Liver (tissue), 8 donors: ENCODE measurements at regions not wholly inside any gene's neighbourhood (a gene's known extent, or its start where the extent isn't known, plus 50 kb on each side); places are given as distances from the start of the nearest gene placed in this dataset.

Experiments
- DNase-seq: peaks from one replicate; pipeline ENCODE4 v3.0.0-alpha.2; 2017; ENCODE audit warnings: low spot score
- H3K27ac ChIP-seq, 2 donors: one replicate each; pipeline ENCODE4 v1.7.0; 2013; ENCODE audit warnings: inconsistent platforms in 2 of 2, low read length in 2 of 2, control low read depth in 1 of 2, low read depth in 1 of 2, mild to moderate bottlenecking in 1 of 2
- H3K27me3 ChIP-seq, 4 donors: one replicate each; pipeline versions ENCODE4 v1.6.1 to v1.7.0; 2013; ENCODE audit warnings: low read length in 3 of 4, inconsistent platforms in 1 of 4, mild to moderate bottlenecking in 1 of 4, moderate library complexity in 1 of 4; ENCODE audit not compliant: control insufficient read depth in 4 of 4, insufficient read depth in 4 of 4
- H3K36me3 ChIP-seq, 4 donors: one replicate each; pipeline versions ENCODE4 v1.6.1 to v1.7.0; 2013; ENCODE audit warnings: low read length in 3 of 4, mild to moderate bottlenecking in 3 of 4, low read depth in 1 of 4, moderate library complexity in 1 of 4; ENCODE audit not compliant: control insufficient read depth in 4 of 4, insufficient read depth in 3 of 4
- H3K4me1 ChIP-seq, 4 donors: one replicate each; pipeline versions ENCODE4 v1.6.1 to v1.7.0; 2013; ENCODE audit warnings: low read length in 3 of 4, mild to moderate bottlenecking in 3 of 4, moderate library complexity in 1 of 4; ENCODE audit not compliant: control insufficient read depth in 4 of 4, insufficient read depth in 4 of 4
- H3K4me3 ChIP-seq, 3 donors: one replicate each; pipeline versions ENCODE4 v1.6.1 to v1.7.0; 2013; ENCODE audit warnings: low read length in 3 of 3, control low read depth in 1 of 3, low read depth in 1 of 3, mild to moderate bottlenecking in 1 of 3
- H3K9ac ChIP-seq, 2 donors: one replicate each; pipeline ENCODE4 v1.7.0; 2013; ENCODE audit warnings: low read length in 2 of 2, mild to moderate bottlenecking in 2 of 2, moderate library complexity in 2 of 2, control low read depth in 1 of 2, low read depth in 1 of 2
- H3K9me3 ChIP-seq, 4 donors: one replicate each; pipeline versions ENCODE4 v1.6.1 to v1.7.0; 2013; ENCODE audit warnings: low read length in 3 of 4; ENCODE audit not compliant: control insufficient read depth in 4 of 4
- EGR1 ChIP-seq, 2 donors: IDR thresholded peaks; 2 replicates each; pipeline ENCODE4 v1.6.1; 2016 to 2018; ENCODE audit warnings: antibody characterized with exemption in 2 of 2, low read depth in 2 of 2
- FOXA1 ChIP-seq: IDR thresholded peaks from 2 replicates; pipeline ENCODE4 v1.6.1; 2016; ENCODE audit warnings: antibody characterized with exemption
- FOXA2 ChIP-seq: IDR thresholded peaks from 2 replicates; pipeline ENCODE4 v1.6.1; 2016; ENCODE audit warnings: antibody characterized with exemption
- GABPA ChIP-seq, 2 donors: IDR thresholded peaks in 1 of 2; conservative IDR thresholded peaks in 1 of 2; 2 replicates each; pipeline ENCODE4 v1.6.1; 2016; ENCODE audit warnings: antibody characterized with exemption in 2 of 2, mild to moderate bottlenecking in 1 of 2, moderate library complexity in 1 of 2
- HNF4A ChIP-seq, 2 donors: conservative IDR thresholded peaks; 2 replicates each; pipeline ENCODE4 v1.6.1; 2016; ENCODE audit warnings: antibody characterized with exemption in 2 of 2, mild to moderate bottlenecking in 2 of 2
- HNF4G ChIP-seq: IDR thresholded peaks from 2 replicates; pipeline ENCODE4 v1.6.1; 2016; ENCODE audit warnings: antibody characterized with exemption
- JUND ChIP-seq, 2 donors: IDR thresholded peaks; 2 replicates each; pipeline ENCODE4 v1.6.1; 2016; ENCODE audit warnings: antibody characterized with exemption in 2 of 2
- NR2F2 ChIP-seq: IDR thresholded peaks from 2 replicates; pipeline ENCODE4 v1.6.1; 2016; ENCODE audit warnings: antibody characterized with exemption
- RAD21 ChIP-seq, 2 donors: IDR thresholded peaks; 2 replicates each; pipeline ENCODE4 v1.6.1; 2016; ENCODE audit warnings: antibody characterized with exemption in 2 of 2, mild to moderate bottlenecking in 2 of 2
- RXRA ChIP-seq, 2 donors: IDR thresholded peaks; 2 replicates each; pipeline ENCODE4 v1.6.1; 2017 to 2018; ENCODE audit warnings: antibody characterized with exemption in 2 of 2, mild to moderate bottlenecking in 1 of 2
- SP1 ChIP-seq: IDR thresholded peaks from 2 replicates; pipeline ENCODE4 v1.6.1; 2018; ENCODE audit warnings: antibody characterized with exemption, mild to moderate bottlenecking
- TAF1 ChIP-seq: conservative IDR thresholded peaks from 2 replicates; pipeline ENCODE4 v1.6.1; 2016; ENCODE audit warnings: antibody characterized with exemption, mild to moderate bottlenecking
- YY1 ChIP-seq: IDR thresholded peaks from 2 replicates; pipeline ENCODE4 v1.6.1; 2016; ENCODE audit warnings: antibody characterized with exemption, mild to moderate bottlenecking
- WGBS: extraction: QIAGEN DNeasy Blood & Tissue Kit; methylation state at CpG from one replicate; pipeline ENCODE4 v1.1.7; 2013; 5-methylcytosine and 5-hydroxymethylcytosine counted together
- TF ChIP-seq, protein P1 (sequence below): IDR thresholded peaks from 2 replicates; pipeline ENCODE4 v1.6.1; 2016; ENCODE audit warnings: antibody characterized with exemption
- TF ChIP-seq, protein P2 (sequence below): IDR thresholded peaks from 2 replicates; pipeline ENCODE4 v1.6.1; 2016; ENCODE audit warnings: antibody characterized with exemption
- TF ChIP-seq, protein P3 (sequence below): IDR thresholded peaks from 2 replicates; pipeline ENCODE4 v1.6.1; 2016; ENCODE audit warnings: antibody characterized with exemption
- TF ChIP-seq, protein P4 (sequence below): IDR thresholded peaks from 2 replicates; pipeline ENCODE4 v1.6.1; 2016; ENCODE audit warnings: antibody characterized with exemption, mild to moderate bottlenecking
- TF ChIP-seq, protein P5 (sequence below): fragments of 150-350 bp; IDR thresholded peaks from 2 replicates; pipeline ENCODE4 v1.5.1; 2017; ENCODE audit warnings: improper control_type of control experiment, low read depth, low read length; ENCODE audit not compliant: missing input control
- donor health status: healthy.
- donor health status: healthy.
- donor health status: healthy.
- donor health status: healthy.
- donor health status: healthy.

DNA sequence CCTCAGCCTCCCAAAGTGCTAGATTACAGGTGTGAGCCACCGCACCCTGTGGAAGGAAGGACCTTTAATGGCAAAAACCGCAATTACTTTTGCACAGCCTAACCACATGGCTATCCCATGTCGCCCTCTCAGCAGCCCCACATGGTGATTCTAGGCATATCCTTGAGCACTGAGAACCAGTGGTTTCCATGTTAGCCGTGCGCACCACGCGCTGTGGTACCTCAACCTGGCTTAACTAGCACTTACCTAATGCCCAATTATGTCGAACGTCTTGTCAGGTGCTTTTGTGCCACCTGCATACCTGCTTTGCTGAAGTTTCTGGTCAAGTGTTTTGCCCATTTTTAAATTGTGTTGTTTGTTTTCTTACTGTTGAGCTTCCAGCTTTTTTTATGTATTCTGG lies 697.9 kb downstream of the BRD1 start:
- no peaks in the 10 kb centered on the region for H3K4me1 ChIP-seq
- H3K9ac ChIP-seq = no peak overlapping the region
- TF ChIP-seq, protein P1, sequence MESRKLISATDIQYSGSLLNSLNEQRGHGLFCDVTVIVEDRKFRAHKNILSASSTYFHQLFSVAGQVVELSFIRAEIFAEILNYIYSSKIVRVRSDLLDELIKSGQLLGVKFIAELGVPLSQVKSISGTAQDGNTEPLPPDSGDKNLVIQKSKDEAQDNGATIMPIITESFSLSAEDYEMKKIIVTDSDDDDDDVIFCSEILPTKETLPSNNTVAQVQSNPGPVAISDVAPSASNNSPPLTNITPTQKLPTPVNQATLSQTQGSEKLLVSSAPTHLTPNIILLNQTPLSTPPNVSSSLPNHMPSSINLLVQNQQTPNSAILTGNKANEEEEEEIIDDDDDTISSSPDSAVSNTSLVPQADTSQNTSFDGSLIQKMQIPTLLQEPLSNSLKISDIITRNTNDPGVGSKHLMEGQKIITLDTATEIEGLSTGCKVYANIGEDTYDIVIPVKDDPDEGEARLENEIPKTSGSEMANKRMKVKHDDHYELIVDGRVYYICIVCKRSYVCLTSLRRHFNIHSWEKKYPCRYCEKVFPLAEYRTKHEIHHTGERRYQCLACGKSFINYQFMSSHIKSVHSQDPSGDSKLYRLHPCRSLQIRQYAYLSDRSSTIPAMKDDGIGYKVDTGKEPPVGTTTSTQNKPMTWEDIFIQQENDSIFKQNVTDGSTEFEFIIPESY = no peak
- no peak for TF ChIP-seq RAD21 (IDR thresholded peaks at IDR 0.05)
- H3K27ac ChIP-seq = no peak overlapping the region
- H3K4me3 ChIP-seq = no peak overlapping the region
- H3K27me3 ChIP-seq = peaks cover 0 to 3% (median 0%) of the 10 kb centered on the region in 4 donors
- no peaks in the 10 kb centered on the region for H3K36me3 ChIP-seq
- no peak for DNase-seq
- no peaks in the 10 kb centered on the region for H3K9me3 ChIP-seq
- WGBS = 95% methylated on average over 9 of the region's 9 CpGs

DNA sequence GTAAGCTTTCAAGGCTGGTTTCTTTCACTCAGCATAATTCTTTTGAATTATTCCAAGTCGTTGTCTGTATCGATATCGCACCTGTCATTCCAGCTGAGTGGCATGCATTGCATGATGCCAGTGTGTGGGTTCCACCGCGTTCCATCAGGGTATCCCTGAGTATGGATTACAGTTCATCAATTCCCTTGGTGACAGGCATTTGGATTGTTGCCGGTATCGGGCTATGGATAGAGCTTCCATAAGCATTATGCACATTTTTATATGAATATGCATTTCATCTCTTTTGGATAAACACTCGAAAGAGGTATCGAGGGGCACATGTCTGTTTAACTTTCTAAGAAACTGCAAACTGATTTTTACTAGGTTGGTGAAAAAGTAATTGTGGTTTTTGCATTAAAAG lies 698.8 kb downstream of the BRD1 start:
- no peaks in the 10 kb centered on the region for H3K9me3 ChIP-seq
- peaks cover 0 to 3% (median 0%) of the 10 kb centered on the region in 4 donors for H3K27me3 ChIP-seq
- no peaks in the 10 kb centered on the region for H3K36me3 ChIP-seq
- DNase-seq = no peak
- TF ChIP-seq, protein P1 = no peak
- TF ChIP-seq, protein P2, sequence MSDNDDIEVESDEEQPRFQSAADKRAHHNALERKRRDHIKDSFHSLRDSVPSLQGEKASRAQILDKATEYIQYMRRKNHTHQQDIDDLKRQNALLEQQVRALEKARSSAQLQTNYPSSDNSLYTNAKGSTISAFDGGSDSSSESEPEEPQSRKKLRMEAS = no peak
- no peak for TF ChIP-seq HNF4G
- TF ChIP-seq JUND (IDR thresholded peaks at IDR 0.05) = no peak
- TF ChIP-seq SP1 = no peak
- TF ChIP-seq, protein P3, sequence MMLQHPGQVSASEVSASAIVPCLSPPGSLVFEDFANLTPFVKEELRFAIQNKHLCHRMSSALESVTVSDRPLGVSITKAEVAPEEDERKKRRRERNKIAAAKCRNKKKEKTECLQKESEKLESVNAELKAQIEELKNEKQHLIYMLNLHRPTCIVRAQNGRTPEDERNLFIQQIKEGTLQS = no peak
- TF ChIP-seq, protein P4, sequence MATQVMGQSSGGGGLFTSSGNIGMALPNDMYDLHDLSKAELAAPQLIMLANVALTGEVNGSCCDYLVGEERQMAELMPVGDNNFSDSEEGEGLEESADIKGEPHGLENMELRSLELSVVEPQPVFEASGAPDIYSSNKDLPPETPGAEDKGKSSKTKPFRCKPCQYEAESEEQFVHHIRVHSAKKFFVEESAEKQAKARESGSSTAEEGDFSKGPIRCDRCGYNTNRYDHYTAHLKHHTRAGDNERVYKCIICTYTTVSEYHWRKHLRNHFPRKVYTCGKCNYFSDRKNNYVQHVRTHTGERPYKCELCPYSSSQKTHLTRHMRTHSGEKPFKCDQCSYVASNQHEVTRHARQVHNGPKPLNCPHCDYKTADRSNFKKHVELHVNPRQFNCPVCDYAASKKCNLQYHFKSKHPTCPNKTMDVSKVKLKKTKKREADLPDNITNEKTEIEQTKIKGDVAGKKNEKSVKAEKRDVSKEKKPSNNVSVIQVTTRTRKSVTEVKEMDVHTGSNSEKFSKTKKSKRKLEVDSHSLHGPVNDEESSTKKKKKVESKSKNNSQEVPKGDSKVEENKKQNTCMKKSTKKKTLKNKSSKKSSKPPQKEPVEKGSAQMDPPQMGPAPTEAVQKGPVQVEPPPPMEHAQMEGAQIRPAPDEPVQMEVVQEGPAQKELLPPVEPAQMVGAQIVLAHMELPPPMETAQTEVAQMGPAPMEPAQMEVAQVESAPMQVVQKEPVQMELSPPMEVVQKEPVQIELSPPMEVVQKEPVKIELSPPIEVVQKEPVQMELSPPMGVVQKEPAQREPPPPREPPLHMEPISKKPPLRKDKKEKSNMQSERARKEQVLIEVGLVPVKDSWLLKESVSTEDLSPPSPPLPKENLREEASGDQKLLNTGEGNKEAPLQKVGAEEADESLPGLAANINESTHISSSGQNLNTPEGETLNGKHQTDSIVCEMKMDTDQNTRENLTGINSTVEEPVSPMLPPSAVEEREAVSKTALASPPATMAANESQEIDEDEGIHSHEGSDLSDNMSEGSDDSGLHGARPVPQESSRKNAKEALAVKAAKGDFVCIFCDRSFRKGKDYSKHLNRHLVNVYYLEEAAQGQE = no peak
- TF ChIP-seq EGR1 (IDR thresholded peaks at IDR 0.05; ENCODE audit: low read depth in 2 of 2) = no peak
- no peak for TF ChIP-seq YY1
- no peak for TF ChIP-seq HNF4A (conservative IDR thresholded peaks at IDR 0.05)
- TF ChIP-seq TAF1 = no peak
- TF ChIP-seq, protein P5, sequence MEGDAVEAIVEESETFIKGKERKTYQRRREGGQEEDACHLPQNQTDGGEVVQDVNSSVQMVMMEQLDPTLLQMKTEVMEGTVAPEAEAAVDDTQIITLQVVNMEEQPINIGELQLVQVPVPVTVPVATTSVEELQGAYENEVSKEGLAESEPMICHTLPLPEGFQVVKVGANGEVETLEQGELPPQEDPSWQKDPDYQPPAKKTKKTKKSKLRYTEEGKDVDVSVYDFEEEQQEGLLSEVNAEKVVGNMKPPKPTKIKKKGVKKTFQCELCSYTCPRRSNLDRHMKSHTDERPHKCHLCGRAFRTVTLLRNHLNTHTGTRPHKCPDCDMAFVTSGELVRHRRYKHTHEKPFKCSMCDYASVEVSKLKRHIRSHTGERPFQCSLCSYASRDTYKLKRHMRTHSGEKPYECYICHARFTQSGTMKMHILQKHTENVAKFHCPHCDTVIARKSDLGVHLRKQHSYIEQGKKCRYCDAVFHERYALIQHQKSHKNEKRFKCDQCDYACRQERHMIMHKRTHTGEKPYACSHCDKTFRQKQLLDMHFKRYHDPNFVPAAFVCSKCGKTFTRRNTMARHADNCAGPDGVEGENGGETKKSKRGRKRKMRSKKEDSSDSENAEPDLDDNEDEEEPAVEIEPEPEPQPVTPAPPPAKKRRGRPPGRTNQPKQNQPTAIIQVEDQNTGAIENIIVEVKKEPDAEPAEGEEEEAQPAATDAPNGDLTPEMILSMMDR = no peak
- TF ChIP-seq FOXA2 = no peak
- TF ChIP-seq RXRA (IDR thresholded peaks at IDR 0.05) = no peak
- no peak for TF ChIP-seq GABPA (IDR thresholded peaks at IDR 0.05 in 1 of 2, conservative IDR thresholded peaks at IDR 0.05 in 1 of 2)
- TF ChIP-seq RAD21 (IDR thresholded peaks at IDR 0.05) = no peak
- TF ChIP-seq NR2F2 = no peak
- TF ChIP-seq FOXA1 = no peak
- no peak overlapping the region for H3K27ac ChIP-seq
- 93% methylated on average over 9 of the region's 9 CpGs for WGBS
- H3K4me3 ChIP-seq = no peak overlapping the region
- H3K4me1 ChIP-seq = no peaks in the 10 kb centered on the region
- no peak overlapping the region for H3K9ac ChIP-seq
